RWPE1 (cell line): ENCODE measurements at regions not wholly inside any gene's neighbourhood (a gene's known extent, or its start where the extent isn't known, plus 50 kb on each side); places are given as distances from the start of the nearest gene placed in this dataset.

Experiments
- CTCF ChIA-PET: fragments of 350-600 bp; sonication (Branson Sonifier 250); formaldehyde crosslinking; extraction: SDS; loops from one replicate; lab custom pipeline; 2021; lab: Yijun Ruan, JAX
- POLR2A ChIA-PET: fragments of 400-600 bp; formaldehyde crosslinking; extraction: SDS; loops from one replicate; lab custom pipeline; 2020; ENCODE audit warnings: antibody characterized with exemption; ENCODE audit not compliant: low non-redundant PET; lab: Yijun Ruan, JAX
- DNase-seq: peaks from one replicate; pipeline ENCODE4 v3.0.0; 2012; ENCODE audit warnings: low spot score
- H3K27ac ChIP-seq: fragments of 450-650 bp; 2 replicates; pipeline ENCODE4 v1.5.1; 2017
- CTCF ChIP-seq: fragments of 450-650 bp; conservative IDR thresholded peaks from 2 replicates; pipeline ENCODE4 v1.5.1; 2017; ENCODE audit warnings: low read depth, mild to moderate bottlenecking

- DNase-seq: no peak
- no peak for TF ChIP-seq CTCF
- CTCF ChIA-PET: interaction anchor here (0.6 kb wide), 1 partner anchor 347 kb away, joined by 3 read pairs; no protein-coding TSS in a partner anchor
- POLR2A ChIA-PET: no interaction called here
- H3K27ac ChIP-seq: no peak overlapping the region
These were observed 99.9 kb upstream of the FAM216B start for GRCh38 chr13:42681326-42682100.

DNA sequence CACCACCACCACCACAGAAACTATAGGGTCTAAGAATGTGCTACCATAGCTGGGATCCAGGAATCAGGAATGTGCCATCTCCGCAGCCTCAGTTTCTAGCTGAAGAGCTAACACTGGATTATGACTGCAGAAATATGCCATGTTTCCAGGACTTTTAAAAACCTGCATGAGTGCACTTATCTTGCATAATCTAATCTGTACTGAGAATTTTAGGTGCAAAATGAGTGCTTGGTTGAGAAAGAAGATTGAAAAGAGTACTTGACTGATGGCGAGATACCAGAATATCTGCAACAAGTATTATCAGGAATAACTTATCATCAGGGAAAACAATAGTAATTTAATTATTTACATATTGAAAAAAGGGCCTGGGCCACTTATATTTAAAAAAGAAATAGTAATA is 97.2 kb upstream of the FAM216B start:
- no peak overlapping the region for H3K27ac ChIP-seq
- no peak for DNase-seq
- POLR2A ChIA-PET: no interaction called here
- CTCF ChIA-PET: interaction anchor here (1.0 kb wide), 1 partner anchor 64 kb away, joined by 3 read pairs; no protein-coding TSS in a partner anchor
- no peak for TF ChIP-seq CTCF

- DNase-seq: no peak
- no peak overlapping the region for H3K27ac ChIP-seq
- TF ChIP-seq CTCF: no peak
- ChIA-PET CTCF (no interaction called here), POLR2A (no interaction called here)
These were observed 95.6 kb upstream of the FAM216B start for GRCh38 chr13:42685751-42686150.

- POLR2A ChIA-PET: no interaction called here
- CTCF ChIA-PET: no interaction called here
- no peak overlapping the region for H3K27ac ChIP-seq
- DNase-seq: no peak
- TF ChIP-seq CTCF: no peak
These were observed 95.2 kb upstream of the FAM216B start for GRCh38 chr13:42686165-42686564.

- ChIA-PET CTCF (no interaction called here), POLR2A (no interaction called here)
- no peak overlapping the region for H3K27ac ChIP-seq
- TF ChIP-seq CTCF: no peak
- no peak for DNase-seq
These were observed 92.6 kb upstream of the FAM216B start for GRCh38 chr13:42688821-42689220.

DNA sequence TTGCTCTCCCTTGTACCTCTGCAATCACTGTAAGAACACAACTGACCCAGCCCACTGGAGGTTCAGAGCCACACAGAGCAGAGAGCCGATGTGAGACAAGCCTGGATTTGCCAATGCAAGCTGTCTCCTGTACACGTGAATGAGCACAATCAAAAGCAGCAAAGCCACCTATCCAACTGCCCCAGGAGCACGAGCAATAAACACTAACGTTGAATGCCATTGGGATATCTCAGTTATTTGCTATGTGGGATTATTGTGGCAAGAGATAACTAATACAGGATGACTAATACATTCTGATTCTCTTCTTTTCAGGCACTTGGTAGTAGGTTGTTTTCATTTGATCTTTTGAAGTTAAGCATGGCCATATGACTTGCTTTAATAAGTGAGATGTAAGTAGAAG is 85.2 kb upstream of the FAM216B start:
- no peak for TF ChIP-seq CTCF
- CTCF ChIA-PET: no interaction called here
- peak; percentile 81 for DNase-seq
- H3K27ac ChIP-seq: 0 out of 2 replicates have a peak overlapping the region, but pooled peaks have one; percentile 27
- POLR2A ChIA-PET: no interaction called here
